Epidermal melanocyte (primary cell): ENCODE measurements at regions not wholly inside any gene's neighbourhood (a gene's known extent, or its start where the extent isn't known, plus 50 kb on each side); places are given as distances from the start of the nearest gene placed in this dataset.
A peak's percentile ranks its signal among the peaks of the same experiment; 100 is the strongest.

ENCODE experiments used
- DNase-seq: peaks from one replicate; pipeline ENCODE4 v3.0.0; 2011; ENCODE audit warnings: low spot score; ENCODE audit not compliant: insufficient read length

GRCh38 chr20:7057611-7058010, 290.1 kb downstream of the BMP2 start:
- DNase-seq = no peak

DNA sequence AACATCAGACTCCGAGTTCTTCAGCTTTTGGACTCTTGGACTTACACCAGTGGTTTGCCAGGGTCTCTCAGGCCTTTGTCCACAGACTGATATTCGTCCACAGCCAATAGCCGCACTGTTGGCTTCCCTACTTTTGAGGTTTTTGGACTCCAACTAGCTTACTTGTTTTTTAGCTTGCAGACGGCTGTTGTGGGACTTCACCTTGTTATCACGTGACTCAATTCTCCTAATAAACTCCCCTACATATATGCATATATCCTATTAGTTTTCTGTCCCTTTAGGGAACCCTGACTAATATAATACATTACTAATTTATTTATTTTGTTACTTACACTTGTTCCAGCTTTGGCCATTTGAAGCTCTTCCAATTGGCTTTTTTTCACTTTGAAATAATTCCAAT, 311.3 kb downstream of the BMP2 start:
- DNase-seq = no peak

- no peak for DNase-seq
Measured at GRCh38 chr20:7080472-7080871, 313.0 kb downstream of the BMP2 start.

- no peak for DNase-seq
Measured at GRCh38 chr20:7085467-7085866, 318.0 kb downstream of the BMP2 start.

DNA sequence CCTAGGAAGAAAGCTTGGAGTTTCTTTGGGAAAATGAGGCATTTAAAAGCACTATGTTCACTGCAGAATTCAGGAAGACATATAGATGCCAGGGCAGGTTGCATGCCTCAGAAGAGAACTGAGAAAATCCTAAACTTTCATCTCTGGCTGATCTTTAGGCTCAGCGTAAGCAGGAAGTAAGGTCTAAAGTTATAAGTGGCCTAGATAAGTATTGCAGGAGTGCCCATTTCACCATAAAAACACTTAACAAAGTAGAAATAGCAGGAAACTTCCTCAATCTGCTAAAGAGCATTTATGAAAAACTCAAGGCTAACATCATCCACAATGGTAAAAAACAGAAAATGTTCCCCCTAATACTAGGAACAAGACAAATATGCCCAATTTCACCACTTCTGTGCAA, 320.3 kb downstream of the BMP2 start:
- DNase-seq = no peak

GRCh38 chr20:7090001-7090400, 322.5 kb downstream of the BMP2 start:
- no peak for DNase-seq

DNA sequence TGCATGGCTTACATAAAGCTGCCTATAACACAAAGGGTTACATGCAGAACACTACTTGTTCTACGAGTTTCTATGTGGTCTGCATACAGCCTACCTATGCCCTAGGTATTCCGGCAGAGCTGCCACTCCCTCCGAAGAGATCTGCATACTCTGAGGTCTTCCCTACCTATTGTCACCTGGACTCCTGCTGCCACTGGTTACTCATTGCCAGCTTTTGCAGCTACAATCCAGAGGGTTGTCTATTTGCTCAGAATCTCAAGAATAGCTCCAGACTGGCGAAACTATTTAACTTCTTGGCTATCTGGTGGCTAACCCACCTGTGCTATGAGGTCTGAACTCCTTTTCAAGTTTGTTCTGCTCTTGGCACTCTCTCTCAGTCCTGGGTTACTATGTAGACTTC, 323.3 kb downstream of the BMP2 start:
- no peak for DNase-seq

GRCh38 chr20:7091655-7092054, 324.2 kb downstream of the BMP2 start:
- no peak for DNase-seq

- no peak for DNase-seq
Measured at GRCh38 chr20:7094438-7094997, 327.0 kb downstream of the BMP2 start.

GRCh38 chr20:7106910-7107309, 339.4 kb downstream of the BMP2 start:
- DNase-seq = no peak

GRCh38 chr20:7108929-7109328, 341.4 kb downstream of the BMP2 start:
- no peak for DNase-seq

DNA sequence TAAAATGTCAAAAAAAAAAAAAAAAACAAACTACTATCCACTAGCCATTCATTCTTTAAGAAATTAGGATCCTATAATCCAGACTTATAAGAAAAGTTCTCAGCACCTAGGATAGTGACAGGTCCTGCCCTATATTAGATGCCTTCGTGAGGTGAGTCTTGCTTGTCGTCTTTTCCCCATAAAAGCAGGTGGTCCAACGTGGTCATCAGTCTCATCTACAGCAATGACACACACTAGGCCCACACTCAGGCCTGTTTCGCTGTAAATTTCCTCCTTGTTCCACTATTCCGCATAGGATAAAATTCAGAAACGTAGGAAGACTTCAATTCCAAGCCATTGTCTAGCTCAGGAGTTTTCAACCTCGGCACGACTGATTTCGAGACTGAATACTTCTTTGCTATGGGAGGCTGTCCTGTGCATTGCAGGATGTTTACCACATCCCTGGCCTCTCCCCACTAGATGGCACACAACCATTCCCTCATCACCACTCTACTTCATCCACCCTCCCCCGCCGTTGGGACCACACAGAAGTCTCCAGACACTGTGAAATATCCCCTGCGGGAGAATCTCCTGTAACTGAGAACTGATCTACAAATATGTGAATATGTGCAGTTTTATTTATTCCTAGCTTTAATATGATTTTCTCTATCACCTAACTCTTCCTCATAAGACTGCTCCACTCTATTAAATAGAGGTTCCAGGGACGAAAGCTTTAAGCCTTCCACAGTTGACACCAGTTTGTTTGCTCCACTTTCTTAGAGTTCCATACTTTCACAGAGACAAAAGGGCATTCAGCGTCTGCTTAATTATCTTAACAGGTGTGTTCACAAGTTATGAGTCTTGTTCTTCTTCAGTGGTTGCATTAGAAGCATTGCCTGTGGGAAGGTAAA, 346.3 kb downstream of the BMP2 start:
- DNase-seq = peak; percentile 30

- no peak for DNase-seq
Measured at GRCh38 chr20:7123457-7123856, 356.0 kb downstream of the BMP2 start.

DNA sequence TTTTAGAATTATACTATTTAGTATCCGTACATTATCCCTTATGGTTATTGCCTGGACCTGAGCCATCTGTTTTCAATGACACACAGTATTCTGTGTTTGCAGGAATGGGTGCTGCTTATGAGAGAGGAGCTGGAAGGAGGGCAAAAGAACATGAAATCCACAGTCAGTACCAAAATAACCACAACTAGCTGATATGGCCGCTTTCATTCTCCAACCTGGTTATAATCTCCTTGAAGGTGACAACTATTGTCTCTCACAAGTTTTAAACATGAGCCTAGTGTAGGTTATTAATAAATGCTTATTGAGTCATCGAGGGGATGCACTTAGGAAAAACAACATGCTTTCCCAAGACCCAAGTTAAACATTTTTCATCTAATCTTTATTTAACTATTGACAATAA, 356.6 kb downstream of the BMP2 start:
- no peak for DNase-seq

GRCh38 chr20:7136886-7137285, 369.4 kb downstream of the BMP2 start:
- no peak for DNase-seq

GRCh38 chr20:7137395-7138151, 370.1 kb downstream of the BMP2 start:
- DNase-seq = no peak

DNA sequence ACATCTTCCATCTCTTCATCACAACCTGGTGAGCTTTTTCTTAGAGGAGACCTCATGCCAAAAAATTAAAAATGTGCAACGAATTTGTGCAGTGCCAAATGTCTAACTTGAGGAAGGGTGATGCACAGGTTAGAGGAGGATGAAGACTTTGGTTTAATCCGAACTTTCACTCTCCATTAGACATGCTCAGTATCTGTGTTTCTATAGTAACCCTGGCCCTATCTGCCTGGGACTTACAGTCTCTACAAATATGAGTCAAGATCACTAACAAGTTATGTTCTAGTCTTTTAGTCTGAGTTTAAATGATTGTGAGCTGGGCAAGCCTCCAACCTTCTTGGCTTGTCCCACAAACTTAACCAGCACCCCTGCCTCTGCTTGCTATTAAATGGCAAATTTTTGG, 377.0 kb downstream of the BMP2 start:
- no peak for DNase-seq

GRCh38 chr20:7146552-7147219, 379.2 kb downstream of the BMP2 start:
- no peak for DNase-seq

GRCh38 chr20:7147220-7147601, 379.7 kb downstream of the BMP2 start:
- no peak for DNase-seq

- DNase-seq = no peak
Measured at GRCh38 chr20:7151676-7152470, 384.4 kb downstream of the BMP2 start.

- DNase-seq = no peak
Measured at GRCh38 chr20:7155282-7155681, 387.8 kb downstream of the BMP2 start.
